Fibroblast of lung (primary cell): ENCODE measurements at regions not wholly inside any gene's neighbourhood (a gene's known extent, or its start where the extent isn't known, plus 50 kb on each side); places are given as distances from the start of the nearest gene placed in this dataset.

Experiments
- DNase-seq, 2 donors: peaks; one replicate each; pipeline versions ENCODE4 v3.0.0 to v3.0.0-alpha.2; 2010; ENCODE audit warnings: low read depth in 2 of 2
- H2AFZ ChIP-seq: 2 replicates; pipeline ENCODE4 v1.5.1; 2012; ENCODE audit warnings: low read length, control low read depth, inconsistent platforms
- H3K27ac ChIP-seq: 2 replicates; pipeline ENCODE4 v1.5.1; 2011; ENCODE audit warnings: low read length, control low read depth; ENCODE audit not compliant: insufficient read depth
- H3K27me3 ChIP-seq: 2 replicates; pipeline ENCODE4 v1.5.1; 2011; ENCODE audit warnings: mild to moderate bottlenecking, low read length; ENCODE audit not compliant: control insufficient read depth, insufficient read depth
- H3K36me3 ChIP-seq: 2 replicates; pipeline ENCODE4 v1.5.1; 2011; ENCODE audit warnings: low read length; ENCODE audit not compliant: control insufficient read depth, insufficient read depth
- H3K4me1 ChIP-seq: 2 replicates; pipeline ENCODE4 v1.5.1; 2011; ENCODE audit warnings: low read length; ENCODE audit not compliant: control insufficient read depth, insufficient read depth; ENCODE audit errors: extremely low read depth
- H3K4me2 ChIP-seq: 2 replicates; pipeline ENCODE4 v1.5.1; 2011; ENCODE audit warnings: low read length, control low read depth; ENCODE audit not compliant: insufficient read depth; ENCODE audit errors: extremely low read depth
- H3K4me3 ChIP-seq, 4 experiments: fragments of 200-600 bp in 1 of 4; sonication (generic) in 1 of 4; replicated peaks in 1 of 4; 2 replicates each; pipeline ENCODE4 v1.5.1; 2011 to 2016; ENCODE audit warnings: low read length in 4 of 4, low read depth in 3 of 4, mild to moderate bottlenecking in 3 of 4, control low read depth in 2 of 4, inconsistent platforms in 1 of 4, mixed read lengths in 1 of 4; ENCODE audit not compliant: insufficient read depth in 1 of 4; ENCODE audit errors: control extremely low read depth in 1 of 4
- H3K79me2 ChIP-seq: 2 replicates; pipeline ENCODE4 v1.5.1; 2012; ENCODE audit warnings: mild to moderate bottlenecking, low read length, inconsistent platforms; ENCODE audit not compliant: control insufficient read depth, insufficient read depth
- H3K9ac ChIP-seq: 2 replicates; pipeline ENCODE4 v1.5.1; 2011; ENCODE audit warnings: mild to moderate bottlenecking, low read length, control low read depth; ENCODE audit not compliant: insufficient read depth
- H3K9me3 ChIP-seq: 2 replicates; pipeline ENCODE4 v1.5.1; 2012; ENCODE audit warnings: low read depth, low read length; ENCODE audit not compliant: control insufficient read depth, insufficient read depth
- H4K20me1 ChIP-seq: 2 replicates; pipeline ENCODE4 v1.5.1; 2011; ENCODE audit warnings: low read length; ENCODE audit not compliant: control insufficient read depth, insufficient read depth; ENCODE audit errors: extremely low read depth
- EZH2 ChIP-seq: IDR thresholded peaks from 2 replicates; pipeline ENCODE4 v1.5.1; 2012; ENCODE audit warnings: low read length, control low read depth, mild to moderate bottlenecking; ENCODE audit errors: missing control alignments
- TF ChIP-seq, protein P1 (sequence below), 2 donors: IDR thresholded peaks in 1 of 2; conservative IDR thresholded peaks in 1 of 2; 1 replicate in 1 of 2; 2 replicates in 1 of 2; pipeline ENCODE4 v1.5.1; 2011 to 2012; ENCODE audit warnings: low read length in 2 of 2, control low read depth in 1 of 2, inconsistent platforms in 1 of 2, low read depth in 1 of 2, mild to moderate bottlenecking in 1 of 2

DNA sequence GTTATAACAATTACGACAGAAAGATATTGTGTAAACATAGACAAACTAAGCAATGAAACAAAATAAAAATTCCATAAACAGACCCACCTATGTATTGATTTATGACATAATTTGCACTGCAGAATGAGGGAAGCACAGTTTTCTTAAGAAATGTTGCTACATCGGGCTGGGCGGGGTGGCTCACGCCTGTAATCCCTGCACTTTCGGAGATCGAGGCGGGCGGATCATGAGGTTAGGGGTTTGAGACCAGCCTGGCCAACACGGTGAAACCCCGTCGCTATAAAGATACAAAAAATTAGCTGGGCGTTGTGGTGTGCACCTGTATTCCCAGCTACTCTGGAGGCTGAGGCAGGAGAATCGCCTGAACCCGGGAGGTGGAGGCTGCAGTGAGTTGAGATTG, 1344.4 kb upstream of the WWC1 start:
- no peak for TF ChIP-seq EZH2
- TF ChIP-seq, protein P1, sequence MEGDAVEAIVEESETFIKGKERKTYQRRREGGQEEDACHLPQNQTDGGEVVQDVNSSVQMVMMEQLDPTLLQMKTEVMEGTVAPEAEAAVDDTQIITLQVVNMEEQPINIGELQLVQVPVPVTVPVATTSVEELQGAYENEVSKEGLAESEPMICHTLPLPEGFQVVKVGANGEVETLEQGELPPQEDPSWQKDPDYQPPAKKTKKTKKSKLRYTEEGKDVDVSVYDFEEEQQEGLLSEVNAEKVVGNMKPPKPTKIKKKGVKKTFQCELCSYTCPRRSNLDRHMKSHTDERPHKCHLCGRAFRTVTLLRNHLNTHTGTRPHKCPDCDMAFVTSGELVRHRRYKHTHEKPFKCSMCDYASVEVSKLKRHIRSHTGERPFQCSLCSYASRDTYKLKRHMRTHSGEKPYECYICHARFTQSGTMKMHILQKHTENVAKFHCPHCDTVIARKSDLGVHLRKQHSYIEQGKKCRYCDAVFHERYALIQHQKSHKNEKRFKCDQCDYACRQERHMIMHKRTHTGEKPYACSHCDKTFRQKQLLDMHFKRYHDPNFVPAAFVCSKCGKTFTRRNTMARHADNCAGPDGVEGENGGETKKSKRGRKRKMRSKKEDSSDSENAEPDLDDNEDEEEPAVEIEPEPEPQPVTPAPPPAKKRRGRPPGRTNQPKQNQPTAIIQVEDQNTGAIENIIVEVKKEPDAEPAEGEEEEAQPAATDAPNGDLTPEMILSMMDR (conservative IDR thresholded peaks at IDR 0.05 in 1 of 2, IDR thresholded peaks at IDR 0.05 in 1 of 2; ENCODE audit: low read depth in 1 of 2, low read length in 2 of 2): no peak
- no peaks in the 10 kb centered on the region for H4K20me1 ChIP-seq
- H3K27me3 ChIP-seq: no peaks in the 10 kb centered on the region
- H3K4me1 ChIP-seq: no peaks in the 10 kb centered on the region
- no peak overlapping the region for H3K9ac ChIP-seq
- no peak overlapping the region for H3K4me2 ChIP-seq
- H3K4me3 ChIP-seq: no peak overlapping the region
- H3K9me3 ChIP-seq: no peaks in the 10 kb centered on the region
- no peak for DNase-seq
- H3K27ac ChIP-seq: no peak overlapping the region
- H3K36me3 ChIP-seq: no peaks in the 10 kb centered on the region
- no peak overlapping the region for H2AFZ ChIP-seq
- H3K79me2 ChIP-seq: no peaks in the 10 kb centered on the region

DNA sequence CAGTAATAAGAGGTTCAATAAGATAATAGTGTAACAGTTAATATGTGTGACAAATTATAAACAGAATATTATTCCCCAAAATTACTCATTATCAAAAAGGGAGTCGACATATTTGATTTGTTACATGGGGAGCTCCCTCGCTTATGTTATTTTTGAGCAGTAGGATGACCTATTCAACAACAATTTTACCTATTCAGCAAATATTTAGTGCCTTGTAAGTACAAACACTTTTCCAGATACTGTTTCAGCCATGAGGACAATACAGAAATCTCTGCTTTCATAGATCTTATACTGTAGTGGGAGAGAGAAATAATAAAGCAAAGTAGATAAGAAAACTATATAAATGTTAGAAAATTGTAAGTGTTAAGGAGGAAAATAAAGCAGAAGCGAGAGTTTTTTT, 1342.8 kb upstream of the WWC1 start:
- Histone ChIP-seq H3K4me2 (no peak overlapping the region), H3K36me3 (no peaks in the 10 kb centered on the region), H3K27me3 (no peaks in the 10 kb centered on the region), H3K4me3 (no peak overlapping the region), H4K20me1 (no peaks in the 10 kb centered on the region), H3K9me3 (no peaks in the 10 kb centered on the region), H2AFZ (no peak overlapping the region), H3K9ac (no peak overlapping the region), H3K4me1 (no peaks in the 10 kb centered on the region), H3K27ac (no peak overlapping the region), H3K79me2 (no peaks in the 10 kb centered on the region)
- TF ChIP-seq, protein P1 (conservative IDR thresholded peaks at IDR 0.05 in 1 of 2, IDR thresholded peaks at IDR 0.05 in 1 of 2; ENCODE audit: low read depth in 1 of 2, low read length in 2 of 2): no peak
- TF ChIP-seq EZH2: no peak
- no peak for DNase-seq

DNA sequence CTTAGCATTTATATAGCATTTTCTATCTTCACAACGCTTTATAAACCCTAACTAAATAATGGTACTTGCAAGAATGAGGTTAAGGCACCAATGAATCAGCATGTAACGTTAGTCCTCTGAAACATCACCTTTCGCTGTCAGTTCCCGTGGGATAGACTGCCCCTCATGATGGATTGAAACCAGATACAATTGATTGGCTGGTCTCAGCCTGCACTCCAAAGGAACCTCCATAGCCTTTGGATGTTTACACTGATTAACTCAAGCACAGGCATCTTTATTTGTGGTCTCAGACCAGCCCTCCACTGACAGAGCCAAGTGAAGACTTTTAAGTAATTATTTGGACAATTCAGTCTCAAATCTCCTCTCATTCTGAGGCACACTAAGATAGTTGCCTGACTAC, 1339.4 kb upstream of the WWC1 start:
- Histone ChIP-seq H3K79me2 (no peaks in the 10 kb centered on the region), H3K4me2 (no peak overlapping the region), H3K9me3 (no peaks in the 10 kb centered on the region), H3K4me3 (no peak overlapping the region), H3K4me1 (no peaks in the 10 kb centered on the region), H3K36me3 (no peaks in the 10 kb centered on the region), H3K9ac (no peak overlapping the region), H3K27me3 (no peaks in the 10 kb centered on the region), H2AFZ (no peak overlapping the region), H4K20me1 (no peaks in the 10 kb centered on the region), H3K27ac (no peak overlapping the region)
- no peak for TF ChIP-seq EZH2
- TF ChIP-seq, protein P1 (conservative IDR thresholded peaks at IDR 0.05 in 1 of 2, IDR thresholded peaks at IDR 0.05 in 1 of 2; ENCODE audit: low read depth in 1 of 2, low read length in 2 of 2): no peak
- DNase-seq: no peak
